HK-2 (cell line): ENCODE measurements at regions not wholly inside any gene's neighbourhood (a gene's known extent, or its start where the extent isn't known, plus 50 kb on each side); places are given as distances from the start of the nearest gene placed in this dataset.
"Not testable (repeated sequence)": the region's sequence is repeated elsewhere in the genome, so short reads cannot be mapped to it uniquely, and the experiment has no call there.

Source experiments
- DNase-seq: peaks from one replicate; pipeline ENCODE4 v3.0.0-alpha.2; 2018; ENCODE audit not compliant: unreplicated experiment

DNA sequence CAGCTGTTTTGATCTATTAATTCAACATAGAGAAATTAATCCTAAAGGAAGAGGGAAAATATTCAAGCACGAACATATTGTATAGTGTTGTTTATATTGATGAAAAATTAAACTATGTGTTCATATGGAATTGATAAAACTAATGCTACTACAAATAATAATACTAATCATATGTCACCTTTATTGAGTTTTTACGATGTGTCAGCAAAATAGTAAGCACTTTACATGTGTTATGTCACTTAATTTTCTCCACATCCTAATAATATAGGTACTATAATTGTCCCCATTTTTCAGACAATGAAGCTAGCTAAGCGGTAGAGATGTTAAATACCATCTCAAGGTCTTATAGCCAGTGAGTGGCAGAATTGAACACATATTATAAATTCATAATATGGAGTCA lies 2008.5 kb upstream of the WWC1 start:
- no peak for DNase-seq

DNA sequence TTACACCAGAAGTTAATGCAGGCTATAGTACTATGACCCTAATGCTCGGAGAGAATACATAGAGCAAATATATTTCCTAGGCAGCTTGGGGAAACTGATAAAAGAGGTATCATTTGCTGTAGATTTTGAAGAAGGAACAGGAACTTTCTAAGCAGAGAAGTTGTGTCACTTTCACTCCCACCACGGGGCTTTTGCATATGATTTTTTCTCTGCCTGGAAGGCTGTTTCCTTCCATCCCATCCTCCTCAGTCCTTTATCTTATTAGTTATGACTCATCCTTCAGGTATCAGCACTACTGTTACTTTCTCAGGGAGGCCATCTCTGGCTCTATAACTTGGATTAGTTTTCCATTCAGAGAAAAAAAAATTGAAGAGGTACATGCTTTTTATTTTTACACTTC lies 2006.1 kb upstream of the WWC1 start:
- no peak for DNase-seq

DNA sequence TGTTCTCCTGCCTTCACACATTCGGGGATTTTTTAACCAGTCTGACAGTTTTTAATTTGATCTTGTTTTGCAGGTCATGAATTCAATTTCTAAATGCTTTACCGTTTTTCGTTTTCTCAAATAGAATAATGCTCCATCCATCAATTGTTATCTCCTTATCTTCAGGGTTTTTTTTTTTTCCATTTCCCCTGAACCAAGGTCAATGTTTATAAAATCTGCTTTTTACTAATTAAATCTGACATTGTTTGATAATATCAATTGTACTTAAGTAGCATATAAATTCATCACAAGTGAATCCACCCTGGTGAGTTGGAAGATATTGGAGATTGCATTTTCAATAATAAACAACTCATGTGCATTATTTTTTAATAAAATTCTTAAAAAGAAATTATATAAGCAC lies 2004.6 kb upstream of the WWC1 start:
- no peak for DNase-seq

DNA sequence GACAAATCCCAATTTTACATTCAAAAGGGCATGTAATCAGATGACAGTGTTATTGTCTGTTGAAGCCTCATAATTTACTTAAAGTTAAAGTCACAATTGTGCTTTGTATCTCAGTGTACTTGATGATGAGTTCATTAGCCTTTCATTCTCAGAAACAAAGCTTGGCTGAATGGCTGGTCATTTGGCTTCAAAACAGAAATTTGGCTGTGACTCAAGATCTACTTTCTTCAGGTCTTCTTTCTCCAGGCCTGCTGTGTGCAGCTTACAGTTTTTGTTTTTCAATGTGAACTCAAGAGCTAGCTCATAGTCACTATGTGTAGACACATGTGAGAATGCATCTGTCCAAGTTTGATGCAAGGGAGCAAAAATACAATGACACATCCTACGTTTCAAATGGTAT lies 2003.6 kb upstream of the WWC1 start:
- no peak for DNase-seq

DNA sequence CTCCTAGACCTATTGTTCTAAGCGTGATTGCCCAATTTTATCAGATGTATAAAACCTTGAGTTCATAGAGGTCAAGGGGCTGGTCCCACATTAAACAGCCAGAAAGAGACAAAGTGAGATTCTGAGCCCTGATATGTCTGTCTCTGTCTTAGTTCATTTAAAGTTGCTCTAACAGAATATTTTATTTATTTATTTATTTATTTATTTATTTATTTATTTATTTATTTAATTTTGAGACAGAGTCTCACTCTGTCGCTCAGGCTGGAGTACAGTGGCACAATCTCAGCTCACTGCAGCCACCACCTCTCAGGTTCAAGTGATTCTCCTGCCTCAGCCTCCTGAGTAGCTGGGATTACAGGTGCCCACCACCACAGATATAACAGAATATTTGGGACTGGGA lies 1999.6 kb upstream of the WWC1 start:
- DNase-seq: not testable (repeated sequence)

DNA sequence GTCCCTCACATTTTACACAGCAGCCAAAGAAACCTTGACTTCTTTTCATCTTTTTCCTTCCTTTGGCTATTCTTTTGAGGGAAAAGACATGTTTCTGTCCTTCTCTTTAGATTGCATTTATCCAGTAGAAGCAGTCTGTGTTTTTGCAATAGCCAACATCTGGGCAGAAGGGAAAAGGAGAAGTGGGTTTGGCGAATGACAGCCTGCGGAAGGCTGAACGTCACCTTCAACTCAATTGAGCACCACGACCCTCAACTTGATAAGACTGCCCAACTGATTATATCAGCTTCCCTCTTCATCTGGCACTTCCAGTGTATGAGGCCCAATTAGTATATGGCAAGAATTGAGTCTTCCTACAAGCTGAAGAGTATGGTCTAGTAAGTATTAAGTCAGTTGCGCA lies 1997.6 kb upstream of the WWC1 start:
- DNase-seq: no peak

DNA sequence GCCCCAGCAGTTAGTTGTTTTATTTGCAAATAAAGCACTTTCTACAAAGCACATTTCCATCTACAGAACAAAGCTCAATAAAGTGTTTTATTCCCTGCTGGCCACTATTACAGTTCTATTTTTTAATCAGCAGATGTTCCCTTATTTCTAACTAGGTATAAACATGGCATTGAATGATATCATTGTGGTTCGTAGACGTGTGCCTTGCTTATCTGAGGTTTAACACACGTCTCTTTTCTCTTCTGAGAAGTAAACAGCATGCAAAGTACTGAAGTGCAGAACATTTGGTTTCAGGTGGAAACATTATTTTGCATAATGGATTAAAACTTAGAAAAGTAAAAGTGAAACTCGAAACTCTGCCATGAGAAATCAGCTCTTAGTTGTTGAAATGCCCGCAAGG lies 1989.3 kb upstream of the WWC1 start:
- DNase-seq: no peak

DNA sequence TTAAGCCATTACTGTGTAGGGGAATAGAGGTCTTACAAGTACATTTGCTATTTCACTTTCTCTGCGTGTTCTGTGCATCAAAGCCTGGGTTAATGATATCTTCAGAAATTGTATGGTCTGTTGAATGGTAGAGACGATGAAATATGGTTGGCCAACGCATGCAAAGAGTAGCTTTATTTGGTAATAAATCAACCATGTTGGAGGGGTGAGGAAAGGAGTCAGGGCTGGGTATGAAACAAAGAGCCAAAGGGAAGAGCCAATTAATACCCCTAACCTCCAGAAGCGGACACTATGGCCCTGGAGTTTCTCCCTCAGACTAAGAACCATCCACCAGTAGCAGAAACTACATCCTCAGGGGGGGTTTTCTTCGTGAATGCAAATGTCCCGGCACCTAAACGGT lies 1974.0 kb upstream of the WWC1 start:
- no peak for DNase-seq

DNA sequence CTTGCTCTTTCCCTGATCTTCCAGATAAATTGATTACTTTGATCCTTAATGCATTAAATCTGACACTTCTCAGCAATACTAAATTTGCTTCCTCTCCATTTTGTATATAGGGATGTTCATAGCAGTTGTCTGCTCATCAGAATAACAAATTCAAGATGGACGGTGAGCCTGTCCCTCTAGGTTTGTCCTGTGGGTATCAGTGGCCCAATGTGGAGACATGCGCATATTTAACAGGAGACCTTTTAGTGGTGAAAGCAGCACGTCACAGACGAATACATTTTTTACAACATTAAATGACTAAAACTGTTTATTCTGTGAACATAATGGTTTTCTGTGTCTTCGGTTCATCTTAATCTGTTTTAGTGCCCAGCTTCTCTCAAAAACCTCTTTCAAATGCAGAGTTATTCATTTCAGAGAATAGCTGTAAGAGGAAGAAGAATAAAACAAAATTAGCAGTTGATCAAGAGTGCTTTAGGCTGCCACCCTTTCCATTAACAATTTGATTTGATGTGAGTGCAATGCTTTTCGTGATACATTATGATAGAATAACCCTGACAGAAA lies 1970.4 kb upstream of the WWC1 start:
- no peak for DNase-seq

DNA sequence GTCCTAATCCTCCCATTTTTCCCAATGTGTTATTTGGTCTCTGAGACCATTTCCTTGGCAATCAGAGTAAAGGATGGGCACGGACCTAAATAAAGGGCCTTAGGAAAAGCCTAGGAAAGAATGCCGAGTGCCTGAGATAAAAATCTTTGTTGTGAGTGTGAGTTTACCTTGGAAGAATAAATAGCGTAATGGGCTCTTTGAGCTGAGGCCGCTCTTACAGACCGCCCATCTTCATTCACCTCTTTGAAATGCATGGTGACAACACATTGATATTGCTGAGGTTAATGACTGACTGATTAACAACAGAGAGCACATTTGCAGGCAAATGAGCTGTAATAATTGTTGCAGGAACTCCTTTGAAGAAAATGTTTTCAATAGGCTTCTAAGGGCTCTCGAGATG lies 1967.1 kb upstream of the WWC1 start:
- no peak for DNase-seq

DNA sequence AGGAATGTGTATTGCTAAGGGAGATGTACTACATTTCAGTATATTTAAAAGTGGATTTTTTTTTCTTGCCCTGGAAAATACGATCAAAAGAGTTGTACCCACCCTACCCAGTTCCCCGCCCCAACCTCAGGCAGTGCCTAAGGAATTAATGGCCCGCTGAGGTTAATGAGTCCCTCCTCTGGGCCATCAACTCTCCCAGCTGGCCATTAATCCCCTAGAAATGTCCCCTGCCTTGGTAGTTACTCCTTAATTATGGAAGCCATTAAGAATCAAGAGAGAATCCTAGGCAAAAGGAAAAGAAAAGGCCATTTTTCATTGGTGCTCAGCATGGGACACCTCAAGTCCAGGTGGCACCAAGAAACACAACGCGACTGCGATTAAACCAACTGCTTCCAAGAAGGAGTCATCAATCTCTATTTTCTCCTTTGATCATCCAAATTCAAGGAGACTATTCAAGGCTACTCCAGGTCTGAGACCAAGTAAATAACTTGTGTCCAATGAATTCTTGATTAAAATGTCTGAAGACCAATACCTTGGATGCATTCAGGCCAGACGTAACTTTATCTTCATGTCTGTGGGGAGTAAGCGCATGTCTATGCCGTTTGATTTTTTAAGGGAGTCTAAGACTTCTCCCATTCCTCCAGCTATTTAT lies 1962.2 kb upstream of the WWC1 start:
- no peak for DNase-seq

DNA sequence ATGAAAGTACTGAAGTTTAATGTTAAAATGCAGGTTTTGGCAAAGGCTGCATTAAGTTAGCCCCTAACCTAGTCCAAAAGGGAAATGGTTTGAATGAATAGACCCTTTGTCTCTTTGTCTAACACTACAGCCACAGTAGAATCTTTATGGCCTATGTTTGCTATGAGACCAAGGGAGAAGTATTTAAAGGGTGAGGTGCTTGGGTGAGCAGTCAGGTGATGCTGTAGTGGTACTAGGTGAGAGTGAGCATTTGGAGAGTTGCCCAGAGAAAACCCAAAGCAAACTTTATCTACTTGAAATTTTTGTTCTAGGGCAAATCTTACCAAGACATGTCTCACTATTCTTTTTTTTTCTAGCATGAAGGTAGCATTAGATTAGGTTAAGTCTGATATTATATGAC lies 1961.4 kb upstream of the WWC1 start:
- DNase-seq: no peak

DNA sequence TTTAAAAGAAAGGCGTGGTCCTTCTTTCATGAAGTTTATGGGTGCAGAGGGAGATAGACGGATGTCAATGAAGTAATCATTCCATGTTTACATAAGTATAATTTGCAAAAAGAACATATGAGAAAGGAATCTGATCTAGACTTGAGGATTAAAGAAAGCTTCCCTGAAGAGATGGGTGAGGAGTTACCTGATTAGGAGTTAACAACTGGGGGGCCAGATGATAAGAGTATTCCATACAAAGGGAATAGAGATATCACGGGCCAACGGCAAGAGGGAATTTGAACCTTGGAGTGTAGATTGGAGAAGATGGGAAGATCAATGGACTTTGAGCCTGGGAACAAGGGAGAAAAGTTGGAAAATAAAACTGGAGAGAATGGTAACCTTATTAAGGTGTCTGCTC lies 1959.9 kb upstream of the WWC1 start:
- no peak for DNase-seq

DNA sequence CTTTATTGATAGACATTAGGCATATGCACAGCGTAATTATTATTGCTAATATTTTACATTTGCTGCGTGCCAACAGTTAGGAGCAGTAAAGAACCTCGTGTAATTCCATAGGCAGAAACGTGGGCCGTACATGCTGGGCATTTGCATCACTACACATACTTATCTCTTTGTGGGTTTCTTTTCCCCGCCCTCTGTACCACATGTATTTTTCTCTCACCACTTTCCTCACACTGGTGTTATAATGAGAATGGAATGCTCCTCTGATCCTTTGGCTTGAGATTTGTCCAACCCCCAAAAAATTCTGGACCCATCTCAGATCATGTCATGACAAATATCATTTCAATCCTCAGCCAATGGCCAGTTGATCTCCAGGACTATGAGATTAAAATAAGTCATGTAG lies 1952.6 kb upstream of the WWC1 start:
- DNase-seq: no peak

DNA sequence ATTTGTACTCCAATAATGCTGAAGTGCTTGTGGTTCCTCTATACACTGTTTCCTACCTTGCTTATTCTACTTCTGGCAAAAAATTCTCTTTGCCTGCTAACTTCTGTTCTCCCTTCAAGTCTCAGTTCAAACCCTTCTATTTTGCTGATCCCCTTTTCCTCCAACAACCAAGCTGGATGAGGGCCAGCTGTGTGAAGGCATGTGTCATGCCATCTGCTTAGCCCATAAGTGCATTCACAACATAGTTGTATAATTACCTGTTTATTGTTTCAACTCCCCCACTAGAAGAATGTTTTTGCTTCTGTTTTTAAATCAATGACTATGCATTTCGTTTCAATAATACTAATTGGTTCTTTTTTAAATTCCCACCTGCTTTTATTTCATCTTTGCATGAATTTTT lies 1951.4 kb upstream of the WWC1 start:
- DNase-seq: no peak

DNA sequence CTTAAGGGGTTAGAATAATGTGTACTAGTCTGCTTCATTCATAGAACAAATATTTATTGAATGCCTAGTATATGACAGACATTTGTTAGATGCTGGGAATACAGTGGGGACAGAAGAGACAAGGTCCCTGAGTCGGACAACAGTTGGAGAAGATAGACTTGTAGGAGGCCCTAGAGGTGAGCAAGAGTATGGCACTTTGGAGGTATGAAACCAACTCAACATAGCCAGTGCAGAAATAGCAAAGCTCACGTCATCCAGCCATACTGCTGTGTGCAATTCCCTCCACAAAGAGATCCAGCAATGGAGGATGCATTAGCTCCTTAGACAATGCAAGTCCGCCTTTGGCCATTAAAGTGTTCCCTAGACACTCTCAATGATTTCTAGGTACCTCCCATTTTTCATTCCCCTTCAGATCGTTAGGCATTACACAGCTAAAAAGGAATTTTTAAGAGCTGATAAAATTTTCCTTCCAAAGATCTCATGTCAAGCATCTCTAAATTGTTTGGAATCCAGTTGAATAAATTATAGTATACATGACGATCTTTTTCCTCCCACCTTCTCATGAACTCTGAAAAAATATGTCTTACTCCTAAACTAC lies 1949.6 kb upstream of the WWC1 start:
- DNase-seq: no peak

DNA sequence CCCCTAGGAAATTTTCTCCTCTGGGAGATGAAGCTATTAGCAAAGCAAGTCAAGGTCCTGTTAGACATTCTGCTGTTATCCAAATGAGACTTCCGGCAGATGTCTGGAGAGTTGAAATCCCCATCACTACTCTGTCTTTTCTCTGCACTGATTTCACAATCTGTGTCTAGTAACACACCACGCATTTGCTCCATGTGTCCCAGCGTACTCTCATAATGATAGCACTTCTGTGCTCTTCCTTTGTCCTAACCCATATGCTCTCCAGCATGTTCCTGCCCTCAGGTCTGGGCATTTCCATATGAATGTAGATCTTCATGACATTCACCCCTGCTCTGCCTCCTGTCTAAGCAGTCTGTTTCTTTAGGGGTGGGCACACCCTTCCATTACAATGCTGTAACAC lies 1949.0 kb upstream of the WWC1 start:
- DNase-seq: no peak

DNA sequence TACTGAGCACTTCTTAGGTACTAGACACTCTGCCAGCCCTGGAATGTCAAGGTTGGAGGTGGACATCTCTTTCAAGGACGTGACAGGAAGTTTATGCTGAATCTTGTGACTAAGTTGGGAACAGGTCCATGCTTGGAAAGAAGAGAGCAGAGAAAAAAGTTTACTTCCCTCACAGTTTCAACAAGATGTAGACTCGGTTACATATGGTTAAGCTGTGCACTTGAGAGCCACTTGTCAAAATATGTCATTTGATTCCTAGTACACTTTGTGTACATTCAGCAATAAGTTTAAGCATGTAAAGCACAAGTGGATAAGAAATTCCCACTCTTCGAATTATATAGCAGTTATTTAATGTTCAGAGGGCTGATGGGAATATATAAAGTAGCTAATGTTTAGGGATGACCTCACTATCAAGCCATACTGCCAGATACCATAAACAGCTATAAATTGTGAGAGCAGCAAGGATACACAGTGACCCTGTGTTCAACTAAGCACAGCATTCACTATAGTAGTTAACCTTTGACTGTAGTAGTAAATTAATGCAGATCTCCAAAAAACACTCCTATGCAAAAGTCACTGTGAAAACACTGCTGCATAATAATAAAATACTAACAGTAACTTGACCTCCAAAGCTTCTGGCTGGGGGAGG lies 1944.6 kb upstream of the WWC1 start:
- DNase-seq: no peak

DNA sequence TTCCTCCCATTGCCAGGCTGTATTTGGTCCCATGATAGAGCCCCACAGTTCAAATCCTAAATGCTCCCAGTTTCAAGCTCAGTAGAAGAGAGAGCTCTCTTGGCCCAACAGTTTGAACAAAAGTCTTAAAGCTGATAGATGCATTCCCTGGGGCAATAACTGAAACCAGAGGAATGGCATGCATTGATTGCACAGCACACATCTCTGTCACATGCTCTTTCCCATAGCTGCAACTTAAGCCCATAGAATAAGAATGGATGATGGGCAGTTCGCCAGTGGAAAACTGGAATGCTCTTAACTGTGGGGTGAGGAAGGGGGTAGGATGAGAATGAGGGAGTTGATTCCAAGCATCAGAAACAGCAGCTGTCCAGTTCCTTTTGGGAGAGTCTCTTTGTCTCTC lies 1942.4 kb upstream of the WWC1 start:
- DNase-seq: no peak

DNA sequence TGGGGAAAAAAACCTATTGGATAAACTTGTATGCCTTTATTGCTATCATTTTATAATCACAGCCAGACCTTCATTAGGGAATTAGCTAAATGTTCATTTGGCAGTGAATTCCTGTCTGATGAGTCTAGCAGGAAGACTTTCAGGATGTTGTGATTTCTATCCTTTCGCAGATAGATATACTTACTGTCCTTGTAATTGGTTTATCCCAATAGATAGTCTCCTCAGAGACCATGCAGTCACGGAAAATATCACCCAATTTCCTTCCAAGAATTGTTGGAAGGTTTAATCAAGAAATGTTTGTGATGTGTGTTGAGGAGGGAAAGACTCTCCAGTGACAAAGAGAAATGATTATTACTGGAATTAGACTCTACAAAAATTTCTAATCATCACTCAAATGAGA lies 1937.9 kb upstream of the WWC1 start:
- DNase-seq: no peak

DNA sequence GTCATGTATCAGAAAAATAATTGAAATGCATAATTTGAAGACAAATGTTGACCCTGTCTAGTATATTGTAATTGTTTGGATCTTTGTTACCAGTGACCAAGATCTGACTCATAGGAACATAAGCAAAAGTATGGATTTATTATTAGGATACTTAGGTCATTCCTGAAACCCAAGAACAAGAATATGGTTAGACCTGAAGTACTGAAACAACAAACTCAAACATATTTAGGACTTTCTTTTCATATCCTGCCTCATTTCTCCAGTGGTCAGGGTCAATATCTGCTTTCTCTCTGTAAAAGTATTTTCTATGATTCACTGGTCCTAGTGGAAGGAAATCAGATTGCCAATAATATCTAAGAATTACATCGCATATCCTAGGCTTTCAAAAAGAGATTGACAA lies 1937.1 kb upstream of the WWC1 start:
- DNase-seq: no peak

DNA sequence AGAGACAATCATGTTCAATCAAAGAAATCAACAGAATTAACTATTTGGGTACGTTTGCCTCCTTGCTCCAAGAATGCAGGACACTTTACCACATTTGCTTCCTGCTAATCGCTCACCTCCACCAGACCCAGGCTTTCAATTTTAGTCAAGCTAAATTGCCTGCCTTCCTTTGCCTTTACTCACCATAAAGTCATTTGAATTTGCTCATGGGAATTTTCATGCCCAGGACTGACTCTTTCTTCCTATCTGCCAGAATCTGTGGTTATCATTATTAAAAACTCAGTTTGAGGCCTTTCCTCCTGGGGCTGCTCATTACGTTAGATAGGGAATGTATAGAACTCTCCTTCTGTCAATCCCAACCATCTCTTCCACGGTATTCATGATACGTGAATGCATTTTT lies 1935.3 kb upstream of the WWC1 start:
- DNase-seq: no peak

DNA sequence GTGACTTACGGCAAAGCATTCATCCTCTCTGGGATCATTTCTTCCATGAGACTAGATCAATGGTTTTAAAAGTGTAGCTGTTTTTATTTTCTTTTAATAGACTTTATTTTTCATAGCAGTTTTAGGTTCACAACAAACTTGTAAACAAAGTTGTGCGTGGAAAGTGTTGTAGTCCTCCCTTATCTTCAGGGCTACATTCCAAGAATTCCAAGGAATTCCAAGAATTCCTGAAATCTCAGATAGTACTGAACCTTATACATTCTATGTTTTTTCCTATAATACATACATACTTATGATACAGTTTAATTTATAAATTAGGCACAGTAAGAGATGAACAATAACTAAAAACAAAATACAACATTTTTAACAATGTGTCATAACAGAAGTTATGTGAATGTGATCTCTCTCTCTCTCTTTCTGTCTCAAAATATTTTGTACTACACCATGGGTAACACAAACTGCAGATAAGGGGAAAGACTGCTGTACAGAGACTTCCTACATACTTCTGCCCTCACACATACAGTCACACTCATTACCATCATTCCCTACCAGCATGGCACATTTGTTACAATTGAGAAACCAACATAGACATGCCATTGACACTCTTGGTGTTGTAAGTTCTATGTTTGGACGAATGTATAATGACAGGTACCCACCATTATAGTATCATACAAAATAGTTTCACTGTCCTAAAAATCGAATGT lies 1933.2 kb upstream of the WWC1 start:
- no peak for DNase-seq
